HG02571 (cell line): ENCODE measurements at regions not wholly inside any gene's neighbourhood (a gene's known extent, or its start where the extent isn't known, plus 50 kb on each side); places are given as distances from the start of the nearest gene placed in this dataset.
A peak's percentile ranks its signal among the peaks of the same experiment; 100 is the strongest.
"Not testable (repeated sequence)": the region's sequence is repeated elsewhere in the genome, so short reads cannot be mapped to it uniquely, and the experiment has no call there.

Experiments
- ATAC-seq: cut with Tn5 transposase; IDR thresholded peaks from one replicate; pipeline ENCODE4 v1.9.1; 2021; ENCODE audit warnings: mild to moderate bottlenecking, moderate library complexity; ENCODE audit not compliant: unreplicated experiment

GRCh38 chr14:37838778-37839177 is 243.3 kb downstream of the TTC6 start:
- ATAC-seq = not testable (repeated sequence)

DNA sequence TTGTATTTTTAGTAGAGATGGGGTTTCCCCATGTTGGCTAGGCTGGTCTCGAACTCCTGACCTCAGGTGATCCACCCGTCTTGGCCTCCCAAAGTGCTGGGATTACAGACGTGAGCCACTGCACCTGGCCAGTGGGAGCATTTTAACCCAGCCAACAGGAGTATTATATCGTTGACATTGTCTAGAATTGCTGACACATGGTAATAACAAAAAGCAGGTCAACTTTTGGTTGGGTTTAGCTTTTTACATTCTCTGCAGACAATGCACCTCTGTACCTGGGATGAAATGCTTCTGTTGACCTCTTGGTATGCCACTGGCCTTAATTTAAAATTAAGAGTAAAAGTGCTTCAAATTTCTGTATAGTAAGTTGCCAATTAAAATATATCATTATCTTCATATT is 245.6 kb downstream of the TTC6 start:
- not testable (repeated sequence) for ATAC-seq

GRCh38 chr14:37842106-37842505 is 246.7 kb downstream of the TTC6 start:
- ATAC-seq = no peak

GRCh38 chr14:37843954-37844607 is 248.7 kb downstream of the TTC6 start:
- no peak for ATAC-seq

- no peak for ATAC-seq
These were observed 249.2 kb downstream of the TTC6 start for GRCh38 chr14:37844614-37845013.

DNA sequence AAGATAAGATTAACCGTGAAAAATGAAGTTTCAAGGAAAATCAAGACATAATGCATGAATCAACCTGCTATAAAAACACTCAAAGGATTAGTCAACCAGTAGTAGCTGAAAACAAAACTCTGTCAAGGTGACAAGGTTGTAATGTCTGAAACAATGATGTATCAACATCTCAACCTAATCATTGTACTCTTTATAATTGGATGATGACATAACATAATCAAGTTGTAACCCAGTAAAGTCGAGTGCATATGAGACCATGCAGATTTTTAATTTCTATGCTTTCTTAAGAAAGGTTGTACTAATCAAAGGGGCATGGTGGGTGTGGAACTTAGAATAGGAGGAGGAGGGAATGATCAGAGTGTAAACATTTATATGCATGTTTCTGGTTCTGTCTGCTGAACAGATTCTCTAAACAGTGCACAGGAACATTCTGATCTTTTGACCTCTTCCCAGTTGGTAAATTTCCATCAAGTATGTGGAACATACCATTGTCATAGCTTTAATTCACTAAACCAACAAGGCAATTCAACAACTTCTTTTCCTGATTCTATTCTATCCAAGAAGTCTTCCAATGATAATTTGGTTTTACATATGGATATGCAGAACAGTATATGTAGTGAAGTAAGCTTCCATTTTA is 253.7 kb downstream of the TTC6 start:
- no peak for ATAC-seq

DNA sequence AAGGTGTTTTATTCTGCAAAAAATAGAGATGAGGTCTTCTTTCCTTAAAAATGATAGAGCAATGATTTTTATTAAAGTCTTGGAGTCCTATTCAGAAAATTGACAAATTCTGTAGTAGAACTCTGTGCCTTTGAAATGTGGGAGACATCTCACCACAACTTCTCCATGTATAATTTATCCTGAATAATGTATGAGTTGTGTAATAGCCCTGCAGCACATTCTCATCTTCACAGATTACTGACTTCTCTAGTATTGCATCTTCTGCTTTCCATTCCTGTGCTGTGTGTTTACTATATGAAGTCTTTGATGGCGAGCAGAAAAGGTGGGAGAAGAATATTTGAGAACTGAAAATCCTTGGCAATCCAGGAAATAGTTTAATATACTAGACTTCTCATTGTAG is 255.6 kb downstream of the TTC6 start:
- ATAC-seq = no peak

DNA sequence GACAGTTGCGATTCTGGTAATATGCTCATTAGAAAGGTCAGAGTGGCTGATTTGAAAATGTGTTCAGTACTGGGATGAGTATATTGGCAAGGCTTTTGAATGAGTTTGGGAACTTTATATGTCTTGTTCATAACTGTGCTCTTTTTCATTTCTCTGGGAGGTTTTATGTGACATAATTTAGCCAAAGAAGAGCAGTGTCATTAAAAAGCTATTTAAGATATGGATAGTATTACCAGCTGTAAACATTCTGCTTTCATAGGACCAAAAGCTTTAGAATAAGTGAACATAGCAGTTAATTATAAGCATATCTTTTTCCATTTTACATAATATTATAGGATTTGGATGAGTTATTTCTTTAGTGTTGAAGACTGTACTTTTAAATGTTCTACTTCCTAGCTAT is 260.4 kb downstream of the TTC6 start:
- no peak for ATAC-seq

DNA sequence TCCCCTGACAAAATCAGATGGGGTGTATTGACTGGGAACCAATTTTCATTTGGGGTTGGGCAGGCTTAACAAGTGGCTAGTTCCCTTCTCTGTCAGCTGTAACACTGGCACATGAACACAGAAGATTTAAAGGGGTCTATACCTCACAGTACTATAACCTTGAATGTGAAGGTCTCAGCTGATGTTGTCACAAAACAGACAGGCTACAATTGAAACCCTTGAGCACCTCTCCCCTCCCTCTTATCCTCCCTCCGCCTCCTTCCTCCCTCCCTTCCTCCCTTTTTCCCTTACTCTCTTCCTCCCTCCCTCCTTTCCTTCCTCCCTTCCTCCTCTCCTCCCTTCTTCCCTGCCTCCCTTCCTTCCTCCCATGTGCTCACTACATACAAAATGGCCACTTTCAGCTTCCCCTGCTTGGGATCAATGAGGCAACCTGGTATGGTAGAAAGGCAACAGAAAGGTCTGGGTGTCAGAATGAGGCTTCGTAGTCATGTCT is 262.4 kb downstream of the TTC6 start:
- ATAC-seq = no peak

GRCh38 chr14:37858733-37859132 is 263.3 kb downstream of the TTC6 start:
- ATAC-seq = no peak

GRCh38 chr14:37859177-37859576 is 263.7 kb downstream of the TTC6 start:
- no peak for ATAC-seq

DNA sequence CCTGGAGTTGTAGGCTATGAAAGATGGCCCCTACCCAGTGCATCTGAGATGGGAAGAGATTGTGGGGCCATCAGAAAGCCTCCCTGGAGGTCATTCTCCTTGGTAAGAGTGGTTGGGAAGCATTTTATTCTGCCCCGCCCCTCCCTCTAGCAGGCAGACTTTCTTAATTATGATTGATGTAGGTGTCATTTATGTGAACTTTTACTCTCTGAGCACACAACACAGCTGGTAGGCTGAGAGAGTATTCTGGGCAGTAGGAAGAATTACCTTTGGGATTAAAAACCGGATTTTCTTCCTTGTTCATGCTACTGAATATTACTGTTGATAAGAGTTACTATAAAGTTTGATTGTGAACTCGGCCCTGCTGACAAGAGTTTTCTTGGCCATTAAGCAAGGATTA is 266.8 kb downstream of the TTC6 start:
- ATAC-seq = no peak

DNA sequence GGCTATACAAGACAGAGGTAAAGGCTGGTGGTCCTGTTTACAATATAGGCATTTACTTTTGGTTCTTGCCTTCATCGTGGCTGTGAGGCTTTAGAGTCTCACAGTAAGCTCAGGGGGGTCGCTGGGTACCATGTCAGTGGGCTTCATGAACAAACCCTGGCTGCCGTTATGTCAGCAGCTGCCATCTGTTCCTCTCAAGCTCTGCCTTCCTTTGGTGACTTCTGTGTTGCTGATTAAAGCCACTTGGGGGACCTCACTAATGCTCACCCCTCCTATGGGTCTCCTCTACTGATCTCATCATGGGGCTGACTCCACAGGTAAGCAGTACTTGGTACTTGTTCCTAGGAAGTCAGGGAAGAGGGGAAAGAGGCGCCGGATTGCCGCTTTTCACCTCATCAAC is 268.7 kb downstream of the TTC6 start:
- ATAC-seq = no peak

- ATAC-seq = no peak
These were observed 269.7 kb downstream of the TTC6 start for GRCh38 chr14:37864861-37865718.

GRCh38 chr14:37865719-37866549 is 270.5 kb downstream of the TTC6 start:
- ATAC-seq = no peak

DNA sequence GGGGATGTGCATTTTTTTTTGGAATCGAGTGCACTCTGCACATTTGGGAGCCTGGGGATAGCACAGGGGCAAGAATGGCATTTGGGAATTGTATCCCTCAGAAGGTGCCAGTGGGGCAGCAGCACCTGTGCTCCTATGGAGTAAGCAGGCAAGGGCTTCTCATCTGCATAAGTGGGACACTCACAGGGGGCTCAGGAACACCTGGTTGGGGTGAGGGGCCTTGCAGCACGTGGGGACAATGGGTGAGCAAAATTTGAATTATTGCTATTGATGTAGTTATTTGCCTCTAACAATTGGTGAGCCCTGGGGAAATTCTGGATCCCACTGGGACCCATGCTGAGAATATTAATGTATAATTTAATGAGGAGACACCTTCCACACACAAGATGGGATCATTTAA is 274.2 kb downstream of the TTC6 start:
- no peak for ATAC-seq

- ATAC-seq = no peak
These were observed 274.7 kb downstream of the TTC6 start for GRCh38 chr14:37870170-37870569.

- ATAC-seq = no peak
These were observed 275.4 kb downstream of the TTC6 start for GRCh38 chr14:37870632-37871346.

DNA sequence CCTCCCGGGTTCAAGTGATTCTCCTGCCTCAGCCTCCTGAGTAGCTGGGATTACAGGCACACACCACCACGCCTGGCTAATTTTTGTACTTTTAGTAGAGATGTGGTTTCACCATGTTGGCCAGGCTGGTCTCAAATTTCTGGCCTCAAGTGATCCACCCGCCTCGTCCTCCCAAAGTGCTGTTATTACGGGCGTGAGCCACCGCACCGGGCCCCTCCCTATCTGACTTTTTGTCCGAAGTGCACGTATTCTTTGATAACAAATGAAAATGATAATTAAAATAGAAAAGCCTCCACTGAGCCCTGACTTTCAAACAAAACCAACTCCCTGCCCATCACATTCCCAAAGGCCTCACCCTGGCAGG is 278.6 kb downstream of the TTC6 start:
- ATAC-seq = not testable (repeated sequence)

GRCh38 chr14:37874429-37875109 is 279.1 kb downstream of the TTC6 start:
- peak; percentile 94 for ATAC-seq
